WTC11 (cell line): ENCODE measurements at regions not wholly inside any gene's neighbourhood (a gene's known extent, or its start where the extent isn't known, plus 50 kb on each side); places are given as distances from the start of the nearest gene placed in this dataset.

Experiments used
- ATAC-seq: fragments of 200-7000 bp; cut with Tn5 transposase; 2 replicates; pipeline ENCODE4 v1.10.0; 2021; ENCODE audit warnings: mild to moderate bottlenecking, moderate library complexity
- CTCF ChIA-PET: fragments of 300-600 bp; sonication (Branson Sonifier 250); formaldehyde crosslinking; loops from one replicate; lab custom pipeline; 2021; ENCODE audit warnings: antibody characterized with exemption; lab: Charles Lee
- POLR2A ChIA-PET: fragments of 350-600 bp; sonication (Branson Sonifier 250); formaldehyde crosslinking; loops from one replicate; lab custom pipeline; 2021; ENCODE audit warnings: antibody characterized with exemption; lab: Charles Lee
- DNase-seq: peaks from one replicate; pipeline ENCODE4 v3.0.0; 2021; ENCODE audit warnings: low spot score
- H3K27ac Mint-ChIP-seq: 2 replicates; pipeline ENCODE4 v1.8.0; 2021; ENCODE audit warnings: mixed read lengths
- H3K27me3 Mint-ChIP-seq: 2 replicates; pipeline ENCODE4 v1.8.0; 2021; ENCODE audit warnings: low read depth, mild to moderate bottlenecking, moderate library complexity, mixed read lengths
- H3K36me3 Mint-ChIP-seq: 2 replicates; pipeline ENCODE4 v1.8.0; 2021; ENCODE audit warnings: mixed read lengths
- H3K4me1 Mint-ChIP-seq: 2 replicates; pipeline ENCODE4 v1.8.0; 2022; ENCODE audit warnings: mixed read lengths
- H3K4me3 Mint-ChIP-seq: 2 replicates; pipeline ENCODE4 v1.8.0; 2021; ENCODE audit warnings: mild to moderate bottlenecking, moderate library complexity, mixed read lengths
- H3K9me3 Mint-ChIP-seq: 2 replicates; pipeline ENCODE4 v1.8.0; 2021; ENCODE audit warnings: mixed read lengths
- AFF4 ChIP-seq: sonication (generic); formaldehyde crosslinking; IDR thresholded peaks from 2 replicates; pipeline ENCODE4 v1.8.1; 2023; ENCODE audit warnings: mild to moderate bottlenecking, missing genetic modification reagents, borderline replicate concordance
- CTCF ChIP-seq: fragments of 200-600 bp; IDR thresholded peaks from 2 replicates; pipeline ENCODE4 v1.8.0; 2022; ENCODE audit warnings: antibody characterized with exemption
- EMX1 ChIP-seq: fragments of 250-450 bp; sonication (Bioruptor Pico); IDR thresholded peaks from 2 replicates; pipeline ENCODE4 v1.8.0; 2021; ENCODE audit warnings: mild to moderate bottlenecking
- ERG ChIP-seq: fragments of 250-450 bp; sonication (Bioruptor Pico); IDR thresholded peaks from 2 replicates; pipeline ENCODE4 v1.8.0; 2021; ENCODE audit warnings: mild to moderate bottlenecking
- FOXK1 ChIP-seq: sonication (generic); formaldehyde crosslinking; IDR thresholded peaks from 2 replicates; pipeline ENCODE4 v1.8.0; 2022; ENCODE audit warnings: mild to moderate bottlenecking, moderate library complexity, missing genetic modification reagents
- FOXP1 ChIP-seq: sonication (generic); formaldehyde crosslinking; IDR thresholded peaks from 2 replicates; pipeline ENCODE4 v1.8.0; 2022; ENCODE audit warnings: missing genetic modification reagents, mild to moderate bottlenecking, moderate library complexity, borderline replicate concordance
- KAT7 ChIP-seq: sonication (generic); formaldehyde crosslinking; IDR thresholded peaks from 2 replicates; pipeline ENCODE4 v1.8.1; 2023; ENCODE audit warnings: missing genetic modification reagents, mild to moderate bottlenecking, borderline replicate concordance
- NFE2L1 ChIP-seq: sonication (generic); formaldehyde crosslinking; IDR thresholded peaks from 2 replicates; pipeline ENCODE4 v1.8.1; 2023; ENCODE audit warnings: missing genetic modification reagents
- ZBTB21 ChIP-seq: sonication (generic); formaldehyde crosslinking; IDR thresholded peaks from 2 replicates; pipeline ENCODE4 v1.8.1; 2023; ENCODE audit warnings: mild to moderate bottlenecking, missing genetic modification reagents, borderline replicate concordance
- ZMAT4 ChIP-seq: fragments of 250-450 bp; sonication (Bioruptor Pico); IDR thresholded peaks from 2 replicates; pipeline ENCODE4 v1.9.0; 2021; ENCODE audit warnings: mild to moderate bottlenecking
- ZNF671 ChIP-seq: fragments of 250-450 bp; sonication (Bioruptor Pico); IDR thresholded peaks from 2 replicates; pipeline ENCODE4 v1.8.0; 2021; ENCODE audit warnings: mild to moderate bottlenecking
- TF ChIP-seq, protein P1 (sequence below): sonication (generic); formaldehyde crosslinking; IDR thresholded peaks from 2 replicates; pipeline ENCODE4 v1.8.0; 2022; ENCODE audit warnings: mild to moderate bottlenecking, missing genetic modification reagents
- TF ChIP-seq, protein P2 (sequence below): fragments of 250-450 bp; sonication (Bioruptor Pico); IDR thresholded peaks from 2 replicates; pipeline ENCODE4 v2.1.2; 2022; ENCODE audit warnings: mild to moderate bottlenecking, moderate library complexity
- TF ChIP-seq, protein P3 (sequence below): sonication (generic); formaldehyde crosslinking; IDR thresholded peaks from 2 replicates; pipeline ENCODE4 v1.8.1; 2023; ENCODE audit warnings: mild to moderate bottlenecking, moderate library complexity, missing genetic modification reagents
- TF ChIP-seq, protein P4 (sequence below): sonication (generic); formaldehyde crosslinking; IDR thresholded peaks from 2 replicates; pipeline ENCODE4 v1.8.1; 2022; ENCODE audit warnings: missing genetic modification reagents, borderline replicate concordance
- TF ChIP-seq, protein P5 (sequence below): sonication (generic); formaldehyde crosslinking; IDR thresholded peaks from 2 replicates; pipeline ENCODE4 v1.8.1; 2023; ENCODE audit warnings: mild to moderate bottlenecking, missing genetic modification reagents

- peak; percentile 71 for DNase-seq
- H3K4me3 Mint-ChIP-seq: no peak overlapping the region
- peaks cover 28% of the 10 kb centered on the region for H3K4me1 Mint-ChIP-seq
- no peak overlapping the region for H3K27ac Mint-ChIP-seq
- H3K27me3 Mint-ChIP-seq: no peaks in the 10 kb centered on the region
- no peak for TF ChIP-seq KAT7 (CRISPR knock-in tag)
- TF ChIP-seq, protein P1, sequence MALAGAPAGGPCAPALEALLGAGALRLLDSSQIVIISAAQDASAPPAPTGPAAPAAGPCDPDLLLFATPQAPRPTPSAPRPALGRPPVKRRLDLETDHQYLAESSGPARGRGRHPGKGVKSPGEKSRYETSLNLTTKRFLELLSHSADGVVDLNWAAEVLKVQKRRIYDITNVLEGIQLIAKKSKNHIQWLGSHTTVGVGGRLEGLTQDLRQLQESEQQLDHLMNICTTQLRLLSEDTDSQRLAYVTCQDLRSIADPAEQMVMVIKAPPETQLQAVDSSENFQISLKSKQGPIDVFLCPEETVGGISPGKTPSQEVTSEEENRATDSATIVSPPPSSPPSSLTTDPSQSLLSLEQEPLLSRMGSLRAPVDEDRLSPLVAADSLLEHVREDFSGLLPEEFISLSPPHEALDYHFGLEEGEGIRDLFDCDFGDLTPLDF (CRISPR knock-in tag): no peak
- TF ChIP-seq, protein P2, sequence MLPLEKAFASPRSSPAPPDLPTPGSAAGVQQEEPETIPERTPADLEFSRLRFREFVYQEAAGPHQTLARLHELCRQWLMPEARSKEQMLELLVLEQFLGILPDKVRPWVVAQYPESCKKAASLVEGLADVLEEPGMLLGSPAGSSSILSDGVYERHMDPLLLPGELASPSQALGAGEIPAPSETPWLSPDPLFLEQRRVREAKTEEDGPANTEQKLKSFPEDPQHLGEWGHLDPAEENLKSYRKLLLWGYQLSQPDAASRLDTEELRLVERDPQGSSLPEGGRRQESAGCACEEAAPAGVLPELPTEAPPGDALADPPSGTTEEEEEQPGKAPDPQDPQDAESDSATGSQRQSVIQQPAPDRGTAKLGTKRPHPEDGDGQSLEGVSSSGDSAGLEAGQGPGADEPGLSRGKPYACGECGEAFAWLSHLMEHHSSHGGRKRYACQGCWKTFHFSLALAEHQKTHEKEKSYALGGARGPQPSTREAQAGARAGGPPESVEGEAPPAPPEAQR (CRISPR knock-in tag): no peak
- no peak for TF ChIP-seq FOXK1 (CRISPR knock-in tag)
- TF ChIP-seq EMX1: no peak
- TF ChIP-seq ERG: no peak
- peak; percentile 51 for TF ChIP-seq CTCF
- no peak for TF ChIP-seq ZMAT4 (CRISPR knock-in tag)
- peak; percentile 87 for ATAC-seq
- POLR2A ChIA-PET: interaction anchor here (0.6 kb wide), 1 partner anchor 109 kb away, joined by 4 read pairs; no protein-coding TSS in a partner anchor
- no peaks in the 10 kb centered on the region for H3K36me3 Mint-ChIP-seq
- H3K9me3 Mint-ChIP-seq: no peaks in the 10 kb centered on the region
- CTCF ChIA-PET: interaction anchor here (0.5 to 3.5 kb wide), 34 partner anchors 18 to 1273 kb away, joined by 3 to 30 read pairs (median 4); no protein-coding TSS in a partner anchor
Observed at GRCh38 chr6:138007014-138007472, 100.2 kb downstream of the PERP start.

- DNase-seq (no peak), ATAC-seq (no peak)
- POLR2A ChIA-PET: no interaction called here
- H3K27me3 Mint-ChIP-seq: no peaks in the 10 kb centered on the region
- no peak overlapping the region for H3K27ac Mint-ChIP-seq
- peaks cover 28% of the 10 kb centered on the region for H3K4me1 Mint-ChIP-seq
- H3K36me3 Mint-ChIP-seq: no peaks in the 10 kb centered on the region
- H3K4me3 Mint-ChIP-seq: no peak overlapping the region
- CTCF ChIA-PET: interaction anchor here (0.9 to 3.5 kb wide), 6 partner anchors 16 to 304 kb away, joined by 3 to 30 read pairs (median 10); no protein-coding TSS in a partner anchor
- no peaks in the 10 kb centered on the region for H3K9me3 Mint-ChIP-seq
- TF ChIP-seq AFF4 (CRISPR knock-in tag): no peak
- TF ChIP-seq, protein P3, sequence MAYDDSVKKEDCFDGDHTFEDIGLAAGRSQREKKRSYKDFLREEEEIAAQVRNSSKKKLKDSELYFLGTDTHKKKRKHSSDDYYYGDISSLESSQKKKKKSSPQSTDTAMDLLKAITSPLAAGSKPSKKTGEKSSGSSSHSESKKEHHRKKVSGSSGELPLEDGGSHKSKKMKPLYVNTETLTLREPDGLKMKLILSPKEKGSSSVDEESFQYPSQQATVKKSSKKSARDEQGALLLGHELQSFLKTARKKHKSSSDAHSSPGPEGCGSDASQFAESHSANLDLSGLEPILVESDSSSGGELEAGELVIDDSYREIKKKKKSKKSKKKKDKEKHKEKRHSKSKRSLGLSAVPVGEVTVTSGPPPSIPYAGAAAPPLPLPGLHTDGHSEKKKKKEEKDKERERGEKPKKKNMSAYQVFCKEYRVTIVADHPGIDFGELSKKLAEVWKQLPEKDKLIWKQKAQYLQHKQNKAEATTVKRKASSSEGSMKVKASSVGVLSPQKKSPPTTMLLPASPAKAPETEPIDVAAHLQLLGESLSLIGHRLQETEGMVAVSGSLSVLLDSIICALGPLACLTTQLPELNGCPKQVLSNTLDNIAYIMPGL (CRISPR knock-in tag): no peak
- no peak for TF ChIP-seq ZBTB21 (CRISPR knock-in tag)
- TF ChIP-seq, protein P4, sequence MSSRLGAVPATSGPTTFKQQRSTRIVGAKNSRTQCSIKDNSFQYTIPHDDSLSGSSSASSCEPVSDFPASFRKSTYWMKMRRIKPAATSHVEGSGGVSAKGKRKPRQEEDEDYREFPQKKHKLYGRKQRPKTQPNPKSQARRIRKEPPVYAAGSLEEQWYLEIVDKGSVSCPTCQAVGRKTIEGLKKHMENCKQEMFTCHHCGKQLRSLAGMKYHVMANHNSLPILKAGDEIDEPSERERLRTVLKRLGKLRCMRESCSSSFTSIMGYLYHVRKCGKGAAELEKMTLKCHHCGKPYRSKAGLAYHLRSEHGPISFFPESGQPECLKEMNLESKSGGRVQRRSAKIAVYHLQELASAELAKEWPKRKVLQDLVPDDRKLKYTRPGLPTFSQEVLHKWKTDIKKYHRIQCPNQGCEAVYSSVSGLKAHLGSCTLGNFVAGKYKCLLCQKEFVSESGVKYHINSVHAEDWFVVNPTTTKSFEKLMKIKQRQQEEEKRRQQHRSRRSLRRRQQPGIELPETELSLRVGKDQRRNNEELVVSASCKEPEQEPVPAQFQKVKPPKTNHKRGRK (CRISPR knock-in tag): no peak
- TF ChIP-seq NFE2L1 (CRISPR knock-in tag): no peak
- TF ChIP-seq, protein P5, sequence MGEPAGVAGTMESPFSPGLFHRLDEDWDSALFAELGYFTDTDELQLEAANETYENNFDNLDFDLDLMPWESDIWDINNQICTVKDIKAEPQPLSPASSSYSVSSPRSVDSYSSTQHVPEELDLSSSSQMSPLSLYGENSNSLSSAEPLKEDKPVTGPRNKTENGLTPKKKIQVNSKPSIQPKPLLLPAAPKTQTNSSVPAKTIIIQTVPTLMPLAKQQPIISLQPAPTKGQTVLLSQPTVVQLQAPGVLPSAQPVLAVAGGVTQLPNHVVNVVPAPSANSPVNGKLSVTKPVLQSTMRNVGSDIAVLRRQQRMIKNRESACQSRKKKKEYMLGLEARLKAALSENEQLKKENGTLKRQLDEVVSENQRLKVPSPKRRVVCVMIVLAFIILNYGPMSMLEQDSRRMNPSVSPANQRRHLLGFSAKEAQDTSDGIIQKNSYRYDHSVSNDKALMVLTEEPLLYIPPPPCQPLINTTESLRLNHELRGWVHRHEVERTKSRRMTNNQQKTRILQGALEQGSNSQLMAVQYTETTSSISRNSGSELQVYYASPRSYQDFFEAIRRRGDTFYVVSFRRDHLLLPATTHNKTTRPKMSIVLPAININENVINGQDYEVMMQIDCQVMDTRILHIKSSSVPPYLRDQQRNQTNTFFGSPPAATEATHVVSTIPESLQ: no peak
- TF ChIP-seq FOXP1 (CRISPR knock-in tag): no peak
- no peak for TF ChIP-seq ZNF671
Observed at GRCh38 chr6:138008791-138009190, 98.4 kb downstream of the PERP start.
